ENCODE measurements at regions not wholly inside any gene's neighbourhood (a gene's known extent, or its start where the extent isn't known, plus 50 kb on each side); places are given as distances from the start of the nearest gene placed in this dataset.

- TF ChIP-seq CTCF (IDR thresholded peaks at IDR 0.05) (no peak), POLR2A (IDR thresholded peaks at IDR 0.05) (no peak)
Measured at GRCh38 chr10:20976390-20976789, 79.3 kb upstream of the NEBL start.
